PC-9 (cell line): ENCODE measurements at regions not wholly inside any gene's neighbourhood (a gene's known extent, or its start where the extent isn't known, plus 50 kb on each side); places are given as distances from the start of the nearest gene placed in this dataset.

Experiments
- EZH2 ChIP-seq: fragments of 200-600 bp; sonication (generic); IDR thresholded peaks from 2 replicates; pipeline ENCODE4 v1.8.0; 2017; ENCODE audit warnings: antibody characterized with exemption, low read depth
- TF ChIP-seq, protein P1 (sequence below): fragments of 200-600 bp; sonication (generic); conservative IDR thresholded peaks from 2 replicates; pipeline ENCODE4 v1.6.1; 2017; ENCODE audit warnings: mixed run types, antibody characterized with exemption, mild to moderate bottlenecking, moderate library complexity

GRCh38 chr22:27452922-27453321, 348.6 kb downstream of the MN1 start:
- TF ChIP-seq, protein P1, sequence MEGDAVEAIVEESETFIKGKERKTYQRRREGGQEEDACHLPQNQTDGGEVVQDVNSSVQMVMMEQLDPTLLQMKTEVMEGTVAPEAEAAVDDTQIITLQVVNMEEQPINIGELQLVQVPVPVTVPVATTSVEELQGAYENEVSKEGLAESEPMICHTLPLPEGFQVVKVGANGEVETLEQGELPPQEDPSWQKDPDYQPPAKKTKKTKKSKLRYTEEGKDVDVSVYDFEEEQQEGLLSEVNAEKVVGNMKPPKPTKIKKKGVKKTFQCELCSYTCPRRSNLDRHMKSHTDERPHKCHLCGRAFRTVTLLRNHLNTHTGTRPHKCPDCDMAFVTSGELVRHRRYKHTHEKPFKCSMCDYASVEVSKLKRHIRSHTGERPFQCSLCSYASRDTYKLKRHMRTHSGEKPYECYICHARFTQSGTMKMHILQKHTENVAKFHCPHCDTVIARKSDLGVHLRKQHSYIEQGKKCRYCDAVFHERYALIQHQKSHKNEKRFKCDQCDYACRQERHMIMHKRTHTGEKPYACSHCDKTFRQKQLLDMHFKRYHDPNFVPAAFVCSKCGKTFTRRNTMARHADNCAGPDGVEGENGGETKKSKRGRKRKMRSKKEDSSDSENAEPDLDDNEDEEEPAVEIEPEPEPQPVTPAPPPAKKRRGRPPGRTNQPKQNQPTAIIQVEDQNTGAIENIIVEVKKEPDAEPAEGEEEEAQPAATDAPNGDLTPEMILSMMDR, result no peak
- TF ChIP-seq EZH2, result no peak
